Tibial artery (tissue), 4 donors: ENCODE measurements at regions not wholly inside any gene's neighbourhood (a gene's known extent, or its start where the extent isn't known, plus 50 kb on each side); places are given as distances from the start of the nearest gene placed in this dataset.

Source experiments
- DNase-seq, 2 donors: peaks; one replicate each; pipeline ENCODE4 v3.0.0-alpha.2; 2019
- H3K27ac ChIP-seq, 2 donors: fragments of 200-600 bp; sonication (generic) in 1 of 2; 1 replicate in 1 of 2; 2 replicates in 1 of 2; pipeline ENCODE4 v1.5.1; 2018 to 2019; ENCODE audit warnings: mild to moderate bottlenecking in 1 of 2
- H3K27me3 ChIP-seq, 2 donors: fragments of 200-600 bp; sonication (generic) in 1 of 2; one replicate each; pipeline versions ENCODE4 v1.5.1 to v1.6.0; 2016 to 2019
- H3K36me3 ChIP-seq, 3 donors: fragments of 200-600 bp; sonication (generic) in 2 of 3; one replicate each; pipeline ENCODE4 v1.5.1; 2016 to 2019; ENCODE audit warnings: mild to moderate bottlenecking in 2 of 3
- H3K4me1 ChIP-seq, 4 donors: fragments of 200-600 bp; sonication (generic) in 2 of 4; 1 replicate in 3 of 4; 2 replicates in 1 of 4; pipeline ENCODE4 v1.5.1; 2016 to 2019
- H3K4me3 ChIP-seq, 2 donors: fragments of 200-600 bp; sonication (generic) in 1 of 2; 1 replicate in 1 of 2; 2 replicates in 1 of 2; pipeline ENCODE4 v1.5.1; 2018 to 2019; ENCODE audit warnings: mild to moderate bottlenecking in 2 of 2
- H3K9me3 ChIP-seq, 3 donors: fragments of 200-600 bp; sonication (generic) in 1 of 3; one replicate each; pipeline ENCODE4 v1.5.1; 2016 to 2019
- CTCF ChIP-seq, 2 experiments: fragments of 200-600 bp in 1 of 2; fragments of 450-650 bp in 1 of 2; IDR thresholded peaks; one replicate each; pipeline ENCODE4 v1.5.1; 2017 to 2019; ENCODE audit warnings: antibody characterized with exemption in 2 of 2, mild to moderate bottlenecking in 1 of 2, moderate library complexity in 1 of 2
- intact Hi-C: fragments of 100-400 bp; cut with DNase I; formaldehyde crosslinking; loops from one replicate; pipeline ENCODE4 v1.15.0; 2023; ENCODE audit warnings: low total_unique reads

- no peak overlapping the region for H3K27ac ChIP-seq
- intact Hi-C loops = no loop called here
- H3K4me3 ChIP-seq = no peak overlapping the region
- H3K36me3 ChIP-seq = no peaks in the 10 kb centered on the region
- H3K27me3 ChIP-seq = no peaks in the 10 kb centered on the region
- H3K4me1 ChIP-seq = no peaks in the 10 kb centered on the region
- no peak for DNase-seq
- TF ChIP-seq CTCF (IDR thresholded peaks at IDR 0.05) = no peak
- no peaks in the 10 kb centered on the region for H3K9me3 ChIP-seq
Measured at GRCh38 chr5:3131161-3131560, 379.7 kb upstream of the IRX2 start.

- DNase-seq = no peak
- Histone ChIP-seq H3K9me3 (no peaks in the 10 kb centered on the region), H3K4me1 (no peaks in the 10 kb centered on the region), H3K4me3 (no peak overlapping the region), H3K27me3 (no peaks in the 10 kb centered on the region), H3K27ac (no peak overlapping the region), H3K36me3 (no peaks in the 10 kb centered on the region)
- intact Hi-C loops = no loop called here
- no peak for TF ChIP-seq CTCF (IDR thresholded peaks at IDR 0.05)
Measured at GRCh38 chr5:3129252-3129651, 377.8 kb upstream of the IRX2 start.

GRCh38 chr5:3127423-3127911 lies 376.0 kb upstream of the IRX2 start:
- H3K36me3 ChIP-seq = no peaks in the 10 kb centered on the region
- H3K27me3 ChIP-seq = no peaks in the 10 kb centered on the region
- TF ChIP-seq CTCF (IDR thresholded peaks at IDR 0.05) = no peak
- H3K9me3 ChIP-seq = no peaks in the 10 kb centered on the region
- no peak for DNase-seq
- no peaks in the 10 kb centered on the region for H3K4me1 ChIP-seq
- H3K4me3 ChIP-seq = no peak overlapping the region
- intact Hi-C loops = no loop called here
- H3K27ac ChIP-seq = no peak overlapping the region

- no peak for DNase-seq
- TF ChIP-seq CTCF (IDR thresholded peaks at IDR 0.05) = no peak
- intact Hi-C loops = no loop called here
- Histone ChIP-seq H3K27me3 (peaks cover 0 to 2% of the 10 kb centered on the region in 2 donors), H3K4me3 (no peak overlapping the region), H3K27ac (no peak overlapping the region), H3K36me3 (no peaks in the 10 kb centered on the region), H3K9me3 (no peaks in the 10 kb centered on the region), H3K4me1 (no peaks in the 10 kb centered on the region)
Measured at GRCh38 chr5:3126639-3127038, 375.2 kb upstream of the IRX2 start.

GRCh38 chr5:3124410-3124809 lies 372.9 kb upstream of the IRX2 start:
- H3K27ac ChIP-seq = no peak overlapping the region
- intact Hi-C loops = no loop called here
- DNase-seq = no peak
- H3K4me1 ChIP-seq = no peaks in the 10 kb centered on the region
- peaks cover 0 to 14% of the 10 kb centered on the region in 2 donors for H3K27me3 ChIP-seq
- no peaks in the 10 kb centered on the region for H3K36me3 ChIP-seq
- no peak for TF ChIP-seq CTCF (IDR thresholded peaks at IDR 0.05)
- H3K9me3 ChIP-seq = no peaks in the 10 kb centered on the region
- H3K4me3 ChIP-seq = no peak overlapping the region

GRCh38 chr5:3123763-3124157 lies 372.3 kb upstream of the IRX2 start:
- no peak for TF ChIP-seq CTCF (IDR thresholded peaks at IDR 0.05)
- H3K27ac ChIP-seq = no peak overlapping the region
- peaks cover 0 to 14% of the 10 kb centered on the region in 2 donors for H3K27me3 ChIP-seq
- intact Hi-C loops = no loop called here
- H3K36me3 ChIP-seq = no peaks in the 10 kb centered on the region
- no peaks in the 10 kb centered on the region for H3K4me1 ChIP-seq
- no peak overlapping the region for H3K4me3 ChIP-seq
- no peak for DNase-seq
- H3K9me3 ChIP-seq = no peaks in the 10 kb centered on the region
